K562 (cell line): ENCODE measurements at regions not wholly inside any gene's neighbourhood (a gene's known extent, or its start where the extent isn't known, plus 50 kb on each side); places are given as distances from the start of the nearest gene placed in this dataset.

Experiments
- ATAC-seq: fragments of 200-7000 bp; cut with Tn5 transposase; 3 replicates; pipeline ENCODE4 v1.9.1; 2020; ENCODE audit warnings: moderate library complexity
- BruUV-seq: library from RNA; stranded (reverse); fragments of 400-500 nt; replicated peaks from 2 replicates; lab custom pipeline; 2021; lab: Mats Ljungman, UMichigan
- CTCF ChIA-PET: fragments of 300-600 bp; formaldehyde crosslinking; extraction: SDS; loops from one replicate; lab custom pipeline; 2021; ENCODE audit warnings: low intra/inter-chr PET ratio; lab: Yijun Ruan, JAX
- POLR2A ChIA-PET: fragments of 300-600, 350-650 bp; sonication (Branson Sonifier 250); formaldehyde crosslinking; extraction: SDS; loops from one replicate; lab custom pipeline; 2021; ENCODE audit warnings: antibody characterized with exemption, inconsistent platforms; lab: Yijun Ruan, JAX
- DNase-seq, 4 experiments: peaks; one replicate each; pipeline versions ENCODE4 v3.0.0 to v3.0.0-alpha.2; 2011 to 2018; ENCODE audit warnings: low spot score in 3 of 4, mixed read lengths in 3 of 4; ENCODE audit errors: extremely low read depth in 1 of 4
- FAIRE-seq: peaks from 2 replicates; lab custom pipeline; 2011; peaks lifted over from hg19 to GRCh38; lab: Jason Lieb, UNC
- H2AFZ ChIP-seq: 2 replicates; pipeline ENCODE4 v1.6.0; 2011; ENCODE audit warnings: low read depth, low read length, control low read depth, inconsistent platforms
- H3K27ac ChIP-seq: fragments of 200-600 bp; 3 replicates; pipeline ENCODE4 v1.8.0; 2011; ENCODE audit warnings: low read depth, mild to moderate bottlenecking, control low read depth, inconsistent platforms, low read length, moderate library complexity, mixed read lengths; ENCODE audit errors: extremely low read depth
- H3K27me3 ChIP-seq, 2 experiments: fragments of 300-600 bp in 1 of 2; 2 replicates in 1 of 2; 3 replicates in 1 of 2; pipeline versions ENCODE4 v1.6.0 to v1.8.0; 2011; ENCODE audit warnings: inconsistent platforms in 2 of 2, low read length in 2 of 2, mild to moderate bottlenecking in 1 of 2, mixed read lengths in 1 of 2, moderate library complexity in 1 of 2; ENCODE audit not compliant: control insufficient read depth in 2 of 2, insufficient read depth in 2 of 2
- H3K36me3 ChIP-seq: fragments of 300-600 bp; 3 replicates; pipeline ENCODE4 v1.8.0; 2011; ENCODE audit warnings: mild to moderate bottlenecking, low read length, inconsistent platforms; ENCODE audit not compliant: control insufficient read depth, insufficient read depth
- H3K4me1 ChIP-seq, 2 experiments: fragments of 200-600 bp in 1 of 2; replicated peaks in 1 of 2; 2 replicates in 1 of 2; 3 replicates in 1 of 2; pipeline versions ENCODE4 v1.5.1 to v1.8.0; 2011; ENCODE audit warnings: inconsistent platforms in 2 of 2, low read length in 2 of 2, mild to moderate bottlenecking in 1 of 2, mixed read lengths in 1 of 2, moderate library complexity in 1 of 2; ENCODE audit not compliant: control insufficient read depth in 2 of 2, insufficient read depth in 2 of 2
- H3K4me2 ChIP-seq: 2 replicates; pipeline ENCODE4 v1.6.1; 2011; ENCODE audit warnings: low read length, control low read depth, inconsistent platforms, mixed read lengths; ENCODE audit not compliant: insufficient read depth
- H3K4me3 ChIP-seq: fragments of 200-600 bp; sonication (generic), shearing (Covaris generic); 2 replicates; pipeline ENCODE4 v1.5.1; 2016; ENCODE audit warnings: control low read depth, inconsistent platforms
- H3K79me2 ChIP-seq: fragments of 200-600 bp; 3 replicates; pipeline ENCODE4 v1.8.0; 2011; ENCODE audit warnings: low read length, inconsistent platforms; ENCODE audit not compliant: control insufficient read depth, insufficient read depth
- H3K9ac ChIP-seq, 2 experiments: 2 replicates each; pipeline versions ENCODE4 v1.6.0 to v1.6.1; 2011; ENCODE audit warnings: low read depth in 2 of 2, low read length in 2 of 2, control low read depth in 1 of 2, inconsistent platforms in 1 of 2, mild to moderate bottlenecking in 1 of 2, mixed read lengths in 1 of 2; ENCODE audit not compliant: insufficient read depth in 1 of 2
- H3K9me1 ChIP-seq: one replicate; pipeline ENCODE4 v1.6.0; 2011; ENCODE audit warnings: inconsistent platforms, mild to moderate bottlenecking, low read length, moderate library complexity; ENCODE audit not compliant: control insufficient read depth, insufficient read depth
- H3K9me3 ChIP-seq: replicated peaks from 2 replicates; pipeline ENCODE4 v1.5.1; 2011; ENCODE audit warnings: low read depth, low read length, inconsistent platforms; ENCODE audit not compliant: control insufficient read depth, insufficient read depth
- H4K20me1 ChIP-seq: replicated peaks from 2 replicates; pipeline ENCODE4 v1.6.1; 2011; ENCODE audit warnings: low read length, inconsistent platforms, mixed read lengths; ENCODE audit not compliant: control insufficient read depth, insufficient read depth
- BRF1 ChIP-seq: IDR thresholded peaks from 3 replicates; pipeline ENCODE4 v1.6.1; 2011; ENCODE audit warnings: borderline replicate concordance, mild to moderate bottlenecking; ENCODE audit not compliant: insufficient read length; ENCODE audit errors: extremely low read depth
- CCAR2 ChIP-seq: fragments of 200-400 bp; formaldehyde crosslinking; IDR thresholded peaks from 2 replicates; pipeline ENCODE4 v1.6.1; 2017; ENCODE audit warnings: mild to moderate bottlenecking, low read depth, low read length
- CHD2 ChIP-seq: IDR thresholded peaks from 2 replicates; pipeline ENCODE4 v1.6.1; 2011; ENCODE audit warnings: low read depth, low read length
- ELK1 ChIP-seq: sonication (generic); formaldehyde crosslinking; IDR thresholded peaks from 2 replicates; pipeline ENCODE4 v1.8.1; 2022; ENCODE audit warnings: missing genetic modification reagents
- KAT8 ChIP-seq: fragments of 450-650 bp; IDR thresholded peaks from 2 replicates; pipeline ENCODE4 v1.6.1; 2016; ENCODE audit warnings: low read depth, mild to moderate bottlenecking
- PML ChIP-seq: IDR thresholded peaks from 2 replicates; pipeline ENCODE4 v1.6.1; 2012; ENCODE audit warnings: low read length, inconsistent platforms
- THAP7 ChIP-seq: fragments of 250-450 bp; sonication (Bioruptor Pico); IDR thresholded peaks from 2 replicates; pipeline ENCODE4 v1.5.0; 2021
- ZKSCAN1 ChIP-seq: fragments of 150-350 bp; IDR thresholded peaks from 2 replicates; pipeline ENCODE4 v1.6.1; 2016; ENCODE audit warnings: low read depth, low read length
- WGBS: fragments of 100-300 bp; shearing (Covaris generic); methylation state at CpG from one replicate; pipeline ENCODE4 v1.1.6; 2016; ENCODE audit warnings: low coverage, mixed read lengths; ENCODE audit not compliant: insufficient coverage; ENCODE audit errors: missing lambda C conversion rate; 5-methylcytosine and 5-hydroxymethylcytosine counted together
- in situ Hi-C: fragments of 300-500 bp; cut with MboI; formaldehyde crosslinking; loops from 4 replicates; pipeline ENCODE4 v1.15.0; 2018; ENCODE audit warnings: inconsistent platforms, mixed read lengths
- intact Hi-C: fragments of 100-400 bp; cut with micrococcal nuclease; formaldehyde crosslinking; loops from 2 replicates; pipeline ENCODE4 v1.14.2; 2022
- TF ChIP-seq, protein P1 (sequence below), 2 experiments: IDR thresholded peaks; 2 replicates each; pipeline ENCODE4 v1.6.1; 2011; ENCODE audit warnings: borderline replicate concordance in 1 of 2, control low read depth in 1 of 2, low read depth in 1 of 2, low read length in 1 of 2, mild to moderate bottlenecking in 1 of 2, mixed read lengths in 1 of 2, moderate library complexity in 1 of 2; ENCODE audit not compliant: insufficient read depth in 1 of 2, insufficient read length in 1 of 2, poor library complexity in 1 of 2, severe bottlenecking in 1 of 2; ENCODE audit errors: extremely low read depth in 1 of 2

GRCh38 chr17:72063756-72064450, 56.9 kb upstream of the SOX9 start:
- Histone ChIP-seq H3K4me3 (no peak overlapping the region), H3K9ac (no peak overlapping the region), H3K4me2 (no peak overlapping the region), H2AFZ (no peak overlapping the region), H3K4me1 (no peaks in the 10 kb centered on the region), H3K9me3 (no peaks in the 10 kb centered on the region), H3K79me2 (no peaks in the 10 kb centered on the region), H3K27ac (no peak overlapping the region), H3K27me3 (no peaks in the 10 kb centered on the region), H3K36me3 (no peaks in the 10 kb centered on the region), H4K20me1 (no peaks in the 10 kb centered on the region), H3K9me1 (no peaks in the 10 kb centered on the region)
- in situ Hi-C loops (no loop called here), intact Hi-C loops (no loop called here)
- TF ChIP-seq, protein P1, sequence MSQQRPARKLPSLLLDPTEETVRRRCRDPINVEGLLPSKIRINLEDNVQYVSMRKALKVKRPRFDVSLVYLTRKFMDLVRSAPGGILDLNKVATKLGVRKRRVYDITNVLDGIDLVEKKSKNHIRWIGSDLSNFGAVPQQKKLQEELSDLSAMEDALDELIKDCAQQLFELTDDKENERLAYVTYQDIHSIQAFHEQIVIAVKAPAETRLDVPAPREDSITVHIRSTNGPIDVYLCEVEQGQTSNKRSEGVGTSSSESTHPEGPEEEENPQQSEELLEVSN (IDR thresholded peaks at IDR 0.05; ENCODE audit: borderline replicate concordance in 1 of 2, extremely low read depth in 1 of 2, insufficient read depth in 1 of 2, insufficient read length in 1 of 2, low read depth in 1 of 2, low read length in 1 of 2, poor library complexity in 1 of 2, severe bottlenecking in 1 of 2): no peak
- no peak for TF ChIP-seq CCAR2
- TF ChIP-seq ELK1: no peak
- TF ChIP-seq THAP7 (CRISPR knock-in tag): no peak
- TF ChIP-seq PML: no peak
- no peak for TF ChIP-seq ZKSCAN1
- TF ChIP-seq CHD2: no peak
- TF ChIP-seq BRF1: no peak
- no peak for TF ChIP-seq KAT8
- FAIRE-seq (no peak), ATAC-seq (no peak), DNase-seq (no peak)
- ChIA-PET POLR2A (no interaction called here), CTCF (no interaction called here)
- WGBS: 0% methylated on average over 4 of the region's 4 CpGs
- no TSS peak for BruUV-seq
